NCI-H128 (cell line): ENCODE measurements at regions not wholly inside any gene's neighbourhood (a gene's known extent, or its start where the extent isn't known, plus 50 kb on each side); places are given as distances from the start of the nearest gene placed in this dataset.
"Not testable (repeated sequence)": the region's sequence is repeated elsewhere in the genome, so short reads cannot be mapped to it uniquely, and the experiment has no call there.

ENCODE experiments used
- DNase-seq: peaks from one replicate; lab custom pipeline; 2025; ENCODE audit not compliant: unreplicated experiment; lab: John Stamatoyannopoulos, UW

DNA sequence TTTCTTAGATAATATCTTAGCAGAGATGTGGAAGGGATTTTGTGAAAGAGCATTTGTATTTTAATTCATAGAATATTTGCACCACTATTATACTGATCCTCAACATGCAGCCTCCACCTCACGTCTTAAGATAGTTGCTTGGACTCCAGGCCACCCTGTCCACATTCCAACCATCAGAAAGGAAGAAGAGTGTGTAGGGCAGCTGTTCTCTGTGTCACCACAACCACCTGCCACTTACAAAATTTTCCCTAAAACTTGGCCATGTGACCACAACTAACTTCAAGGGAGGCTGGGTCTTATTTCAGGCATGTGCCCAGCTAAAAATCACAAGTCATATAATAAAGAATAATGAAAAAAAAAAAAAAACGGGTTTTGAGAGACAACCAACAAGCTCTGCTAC lies 528.1 kb downstream of the RAB28 start:
- no peak for DNase-seq

DNA sequence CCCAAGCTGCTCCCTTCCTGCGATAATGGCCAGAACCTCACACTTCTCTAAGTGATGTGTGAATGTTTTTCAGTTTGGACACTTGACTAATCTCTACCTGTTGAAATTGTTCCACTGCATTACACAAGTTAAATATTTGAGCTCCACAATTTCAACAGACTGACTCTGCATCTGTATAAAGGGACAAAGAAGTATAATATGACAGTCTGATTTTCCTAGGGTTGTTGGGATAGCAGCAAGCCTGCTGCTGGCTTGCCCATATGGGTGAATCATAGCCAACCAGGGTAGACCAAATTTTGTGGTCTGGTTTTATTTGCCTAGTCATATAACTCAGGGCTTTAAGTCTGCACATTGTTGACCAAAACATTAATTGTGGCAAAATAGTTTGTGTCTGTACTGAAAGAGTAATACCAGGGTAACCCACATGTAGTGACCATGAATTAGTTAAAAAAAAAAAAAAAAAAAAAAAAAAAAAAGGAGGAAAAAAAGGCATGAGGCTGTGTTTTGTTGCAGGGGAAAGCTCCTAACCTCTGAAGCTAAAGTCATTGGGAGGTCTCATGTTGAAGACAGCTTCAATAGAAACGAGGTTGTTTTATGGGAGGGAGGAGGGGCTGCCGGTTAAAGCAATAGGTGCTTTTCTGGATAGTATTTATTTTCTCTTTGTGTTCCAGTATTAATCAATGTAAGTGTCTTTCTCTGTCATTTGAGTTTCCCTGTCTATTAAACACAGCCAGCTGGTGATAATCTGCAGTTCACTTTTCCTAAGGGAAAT lies 534.2 kb downstream of the RAB28 start:
- DNase-seq: no peak

- DNase-seq: no peak
Observed at GRCh38 chr4:12943069-12943468, 541.1 kb downstream of the RAB28 start.

GRCh38 chr4:12933760-12934221 lies 550.3 kb downstream of the RAB28 start:
- no peak for DNase-seq

DNA sequence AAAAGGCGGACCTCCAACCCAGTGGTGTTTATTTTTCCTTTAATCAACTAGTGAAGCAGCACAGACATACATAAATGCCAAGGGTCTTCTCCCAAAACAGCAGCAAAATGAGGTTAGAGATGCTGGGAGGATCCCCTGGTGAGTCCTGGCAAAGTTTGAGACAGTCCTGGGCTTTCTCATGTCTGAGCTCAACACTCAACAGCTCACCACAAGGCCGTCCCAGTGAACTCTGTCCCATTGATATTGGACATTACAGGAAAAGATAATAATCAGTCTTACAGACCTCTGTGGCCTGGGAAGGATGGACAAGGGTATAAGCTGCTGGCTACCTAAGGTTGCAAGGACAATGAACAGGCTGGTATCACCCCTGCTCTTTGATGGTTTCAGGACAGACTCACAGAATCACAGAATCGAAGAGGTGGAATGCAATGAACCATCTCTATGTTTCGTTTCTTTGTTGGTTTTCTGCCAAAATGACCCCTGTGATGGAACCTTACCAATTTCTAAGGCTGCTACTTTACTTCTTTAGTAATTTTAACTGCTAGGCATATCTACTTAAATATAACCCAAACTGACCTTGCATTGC lies 551.8 kb downstream of the RAB28 start:
- DNase-seq: no peak

GRCh38 chr4:12929784-12930183 lies 554.4 kb downstream of the RAB28 start:
- DNase-seq: no peak

GRCh38 chr4:12928751-12929150 lies 555.4 kb downstream of the RAB28 start:
- no peak for DNase-seq

GRCh38 chr4:12926189-12927066 lies 557.7 kb downstream of the RAB28 start:
- no peak for DNase-seq

- no peak for DNase-seq
Observed at GRCh38 chr4:12924728-12925320, 559.3 kb downstream of the RAB28 start.

DNA sequence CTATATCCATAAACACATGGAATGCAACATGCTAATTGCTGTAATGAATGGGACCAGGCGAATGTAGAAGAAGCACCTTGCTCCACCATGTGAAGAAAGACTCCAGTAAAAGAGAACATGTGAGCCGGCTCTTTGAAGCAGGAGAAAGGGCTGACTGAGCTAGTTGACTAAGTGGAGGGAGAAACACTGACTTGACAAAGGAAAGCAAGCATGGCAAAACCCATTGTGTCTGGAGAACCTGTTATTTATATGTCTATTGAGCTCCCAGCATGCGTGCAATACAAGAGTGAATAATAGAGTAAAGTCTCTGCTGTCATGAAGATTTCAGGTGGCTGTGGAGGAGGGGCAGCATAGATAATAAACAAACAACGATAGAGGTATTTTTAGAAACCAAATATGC lies 559.9 kb downstream of the RAB28 start:
- DNase-seq: no peak

- no peak for DNase-seq
Observed at GRCh38 chr4:12912896-12913418, 571.2 kb downstream of the RAB28 start.

- no peak for DNase-seq
Observed at GRCh38 chr4:12911750-12912358, 572.3 kb downstream of the RAB28 start.

GRCh38 chr4:12903640-12904039 lies 580.5 kb downstream of the RAB28 start:
- DNase-seq: not testable (repeated sequence)

GRCh38 chr4:12902735-12903134 lies 581.4 kb downstream of the RAB28 start:
- no peak for DNase-seq

DNA sequence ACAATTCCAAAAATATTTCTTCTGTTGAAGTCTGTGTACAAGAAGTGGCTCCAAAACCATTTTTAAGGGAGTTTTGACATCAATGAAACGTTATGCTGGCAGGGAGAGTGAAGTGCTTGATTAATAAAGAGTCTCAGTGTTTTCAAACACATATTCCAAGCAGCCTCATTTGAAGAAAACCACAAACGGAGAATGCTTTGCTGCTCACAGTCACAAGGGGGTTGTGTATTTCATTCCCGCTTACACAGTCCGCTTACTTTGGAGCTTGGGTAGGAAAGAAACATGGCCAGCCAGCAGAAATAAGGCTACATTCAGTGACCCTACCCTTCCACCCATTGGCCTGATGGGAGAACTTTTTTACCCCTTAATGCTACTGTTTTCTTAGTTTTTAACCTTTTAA lies 586.2 kb downstream of the RAB28 start:
- no peak for DNase-seq

DNA sequence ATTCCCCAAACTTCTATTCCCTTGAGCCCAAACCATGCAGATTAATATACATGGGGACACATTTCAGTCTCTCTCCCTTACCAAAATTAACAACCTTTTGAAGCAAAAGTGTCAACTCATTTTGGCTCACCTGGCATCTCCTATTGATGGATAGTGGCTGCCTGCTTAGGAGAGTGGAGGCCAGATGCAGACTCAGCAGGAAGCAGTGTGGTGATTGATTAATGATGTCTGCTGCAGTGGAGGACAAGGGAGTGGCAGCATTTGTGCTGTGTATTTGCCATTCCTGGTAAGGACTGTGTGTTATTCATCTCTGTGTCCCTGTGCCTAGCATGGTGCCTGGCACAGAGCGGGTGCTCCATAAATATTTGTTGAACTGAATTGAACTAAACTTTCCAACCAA lies 590.1 kb downstream of the RAB28 start:
- no peak for DNase-seq

DNA sequence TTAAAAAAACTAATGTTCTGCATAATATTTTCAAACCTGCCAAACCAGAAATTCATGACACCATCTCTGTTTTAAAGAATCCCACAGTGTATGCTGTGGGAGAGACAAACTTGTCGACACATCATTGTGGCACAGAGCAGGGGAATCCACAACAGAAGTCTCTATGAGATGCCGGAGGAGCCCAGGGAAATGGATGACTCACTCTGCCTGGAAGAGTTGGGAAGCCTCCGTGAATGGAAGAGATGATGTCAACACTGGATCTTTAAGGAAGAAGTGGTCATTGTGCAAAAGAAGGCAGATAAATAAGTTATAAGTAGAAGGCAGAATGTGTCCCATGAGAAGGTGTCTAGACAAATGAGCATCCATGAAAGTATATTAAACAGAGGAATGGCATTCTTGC lies 595.1 kb downstream of the RAB28 start:
- DNase-seq: no peak

GRCh38 chr4:12884846-12885796 lies 599.0 kb downstream of the RAB28 start:
- DNase-seq: no peak

DNA sequence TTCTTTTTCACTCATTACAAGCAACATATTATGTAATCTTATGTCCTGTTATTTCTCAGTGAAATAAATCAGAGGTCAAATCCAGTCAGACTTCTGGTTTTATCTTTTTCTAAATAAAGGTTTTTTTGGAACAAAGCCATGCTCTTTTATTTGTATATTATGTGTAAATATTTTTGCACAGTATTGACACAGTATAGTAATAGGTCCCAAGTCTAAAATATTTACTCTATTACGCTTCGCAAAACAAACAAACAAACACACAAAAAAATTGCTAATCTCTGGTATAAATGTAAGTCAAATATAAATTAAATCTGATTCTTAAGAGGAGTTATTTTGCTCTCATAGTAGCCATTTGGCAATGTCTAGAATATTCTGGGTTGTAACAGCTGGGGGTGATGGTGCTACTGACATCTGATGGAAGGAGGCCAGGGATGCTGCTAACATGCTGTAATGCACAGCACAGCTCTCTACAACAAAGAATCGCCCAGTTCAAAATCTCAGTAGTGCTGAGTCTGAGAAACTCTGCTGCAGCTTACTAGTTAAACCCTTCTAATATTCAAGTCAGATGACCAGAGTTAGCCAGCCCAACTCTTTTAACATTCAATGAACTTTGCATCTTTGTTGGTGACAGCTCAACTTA lies 602.1 kb downstream of the RAB28 start:
- DNase-seq: no peak
